ENCODE measurements at regions not wholly inside any gene's neighbourhood (a gene's known extent, or its start where the extent isn't known, plus 50 kb on each side); places are given as distances from the start of the nearest gene placed in this dataset.

DNA sequence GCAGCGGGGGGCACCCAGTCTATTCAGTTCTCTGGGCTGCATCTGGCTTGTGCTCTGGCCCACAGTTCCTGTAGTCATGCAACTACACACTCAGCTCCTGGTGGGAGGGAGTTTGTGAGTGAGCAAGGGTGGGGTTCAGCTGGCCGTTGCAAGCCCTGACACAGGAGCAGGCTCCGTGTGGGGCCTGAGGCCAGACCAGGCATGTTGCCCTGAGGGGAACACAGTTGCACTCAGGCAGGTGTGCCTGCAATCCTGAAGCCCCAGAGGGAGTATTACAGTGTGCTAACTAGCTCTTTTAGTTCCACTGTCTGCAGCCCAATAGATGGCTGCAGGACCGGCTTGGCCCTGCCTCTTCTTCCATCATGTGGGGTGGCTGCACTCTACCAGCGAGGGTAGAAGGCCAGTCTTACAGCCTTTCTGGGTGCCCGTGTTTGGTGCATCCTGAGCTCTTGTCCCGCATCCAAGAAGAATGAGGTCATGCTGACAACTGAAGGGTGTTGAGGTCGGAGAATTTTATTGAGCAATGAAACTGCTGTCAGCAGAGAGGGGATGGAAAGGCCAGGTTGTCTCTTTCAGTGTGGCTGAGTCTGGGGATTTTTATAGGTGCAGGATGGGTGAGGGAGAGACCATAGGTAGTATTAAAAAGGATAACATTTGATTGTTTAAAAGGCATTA is 49.9 kb upstream of the ELAC2 start:
- TF ChIP-seq, protein P1, sequence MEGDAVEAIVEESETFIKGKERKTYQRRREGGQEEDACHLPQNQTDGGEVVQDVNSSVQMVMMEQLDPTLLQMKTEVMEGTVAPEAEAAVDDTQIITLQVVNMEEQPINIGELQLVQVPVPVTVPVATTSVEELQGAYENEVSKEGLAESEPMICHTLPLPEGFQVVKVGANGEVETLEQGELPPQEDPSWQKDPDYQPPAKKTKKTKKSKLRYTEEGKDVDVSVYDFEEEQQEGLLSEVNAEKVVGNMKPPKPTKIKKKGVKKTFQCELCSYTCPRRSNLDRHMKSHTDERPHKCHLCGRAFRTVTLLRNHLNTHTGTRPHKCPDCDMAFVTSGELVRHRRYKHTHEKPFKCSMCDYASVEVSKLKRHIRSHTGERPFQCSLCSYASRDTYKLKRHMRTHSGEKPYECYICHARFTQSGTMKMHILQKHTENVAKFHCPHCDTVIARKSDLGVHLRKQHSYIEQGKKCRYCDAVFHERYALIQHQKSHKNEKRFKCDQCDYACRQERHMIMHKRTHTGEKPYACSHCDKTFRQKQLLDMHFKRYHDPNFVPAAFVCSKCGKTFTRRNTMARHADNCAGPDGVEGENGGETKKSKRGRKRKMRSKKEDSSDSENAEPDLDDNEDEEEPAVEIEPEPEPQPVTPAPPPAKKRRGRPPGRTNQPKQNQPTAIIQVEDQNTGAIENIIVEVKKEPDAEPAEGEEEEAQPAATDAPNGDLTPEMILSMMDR (conservative IDR thresholded peaks at IDR 0.05; ENCODE audit: low read depth, low read length): no peak
- no peak overlapping the region for H3K4me3 ChIP-seq (ENCODE audit: low read depth, low read length)
- no peak for DNase-seq (ENCODE audit: low read depth)
